DMS114 treated with DMSO at 0.1 percent for 48 hours (cell line): ENCODE measurements at regions not wholly inside any gene's neighbourhood (a gene's known extent, or its start where the extent isn't known, plus 50 kb on each side); places are given as distances from the start of the nearest gene placed in this dataset.
"Not testable (repeated sequence)": the region's sequence is repeated elsewhere in the genome, so short reads cannot be mapped to it uniquely, and the experiment has no call there.

Experiments
- DNase-seq: peaks from one replicate; lab custom pipeline; 2025; ENCODE audit not compliant: unreplicated experiment; lab: John Stamatoyannopoulos, UW

DNA sequence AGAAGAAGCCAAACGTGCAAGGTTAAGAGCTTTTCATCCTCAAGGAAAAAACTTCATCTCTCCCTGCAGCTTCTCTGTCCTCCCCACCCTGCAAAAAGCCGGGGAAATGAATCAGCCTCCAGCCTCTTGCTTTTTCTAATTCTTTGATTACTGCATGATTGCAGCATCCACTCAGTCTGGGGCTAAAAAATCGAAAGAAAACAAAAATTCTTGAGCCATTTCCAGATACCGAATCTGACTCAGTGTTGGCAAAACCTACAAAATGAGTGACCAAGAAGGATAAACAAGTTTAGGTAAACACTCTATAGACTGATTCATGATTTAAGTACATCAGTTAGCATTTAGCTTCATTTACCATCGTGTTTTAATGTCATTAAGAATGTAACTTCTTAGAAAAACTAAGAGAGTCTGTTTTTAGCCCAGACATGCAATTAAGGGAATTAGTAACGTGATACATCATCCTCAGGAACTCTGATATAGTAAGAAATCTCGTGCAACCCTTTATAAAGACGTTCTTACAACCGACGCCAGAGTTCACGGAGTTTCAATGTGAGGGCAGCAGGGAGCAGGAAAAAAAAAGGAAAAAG lies 287.3 kb upstream of the FOXF1 start:
- DNase-seq: no peak

DNA sequence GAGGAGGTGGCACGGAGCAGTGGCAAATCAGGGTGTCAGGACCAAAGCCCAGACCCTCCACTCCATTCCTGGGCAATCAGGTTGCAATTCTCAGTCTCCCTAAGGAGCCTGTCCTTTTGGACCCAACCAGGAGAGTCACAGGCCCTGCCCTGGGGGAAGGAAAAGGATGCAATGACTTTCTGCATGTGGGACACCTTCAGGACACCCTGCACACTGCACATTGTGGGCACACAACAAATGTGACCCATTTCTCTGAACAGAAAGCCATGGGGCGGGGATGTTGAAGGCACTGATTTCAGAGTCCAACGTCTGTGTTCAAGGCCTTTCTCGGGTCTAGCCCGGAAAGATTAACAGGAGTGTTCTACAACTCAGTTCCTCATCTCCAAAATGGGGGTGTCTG lies 286.2 kb upstream of the FOXF1 start:
- DNase-seq: no peak

DNA sequence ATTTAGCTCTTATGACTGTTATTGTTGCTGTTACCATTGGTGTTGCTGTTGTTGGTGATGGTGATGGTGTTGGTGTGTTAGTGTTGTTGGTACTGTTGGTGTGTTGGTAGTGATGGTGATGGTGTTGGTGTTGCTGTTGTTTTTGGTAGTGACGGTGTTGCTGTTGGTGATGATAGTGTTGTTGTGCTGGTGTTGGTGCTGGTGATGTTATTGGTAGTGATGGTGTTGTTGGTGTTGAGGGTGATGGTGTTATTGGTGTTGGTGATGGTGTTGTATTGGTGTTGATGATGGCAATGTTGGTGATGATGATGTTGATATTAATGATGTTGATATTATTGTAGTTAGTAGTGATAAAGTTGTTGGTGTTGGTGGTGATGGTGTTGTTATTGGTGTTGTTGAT lies 285.7 kb upstream of the FOXF1 start:
- no peak for DNase-seq

DNA sequence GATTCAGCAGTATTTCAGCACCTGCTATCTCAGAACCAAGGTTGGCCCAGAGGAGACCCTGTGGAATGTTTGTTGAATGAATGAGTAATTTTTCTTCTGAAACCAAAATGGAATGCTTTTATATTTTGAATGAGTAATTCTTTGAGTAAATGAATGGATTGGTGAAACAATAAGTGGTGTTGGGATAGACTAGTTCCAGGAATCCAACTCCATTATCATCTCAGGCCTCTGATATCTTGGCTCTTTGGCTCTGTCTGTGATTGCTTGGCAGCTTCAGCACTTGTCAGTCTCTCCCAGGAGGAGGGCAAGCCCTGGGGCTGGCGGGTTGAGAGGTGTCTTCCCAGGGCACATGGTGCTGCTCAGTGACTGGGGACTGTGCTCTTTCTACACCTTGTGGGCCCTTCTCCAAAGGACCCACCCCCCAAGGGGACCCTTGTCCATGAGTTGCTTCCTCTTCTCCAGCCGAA lies 284.4 kb upstream of the FOXF1 start:
- no peak for DNase-seq

DNA sequence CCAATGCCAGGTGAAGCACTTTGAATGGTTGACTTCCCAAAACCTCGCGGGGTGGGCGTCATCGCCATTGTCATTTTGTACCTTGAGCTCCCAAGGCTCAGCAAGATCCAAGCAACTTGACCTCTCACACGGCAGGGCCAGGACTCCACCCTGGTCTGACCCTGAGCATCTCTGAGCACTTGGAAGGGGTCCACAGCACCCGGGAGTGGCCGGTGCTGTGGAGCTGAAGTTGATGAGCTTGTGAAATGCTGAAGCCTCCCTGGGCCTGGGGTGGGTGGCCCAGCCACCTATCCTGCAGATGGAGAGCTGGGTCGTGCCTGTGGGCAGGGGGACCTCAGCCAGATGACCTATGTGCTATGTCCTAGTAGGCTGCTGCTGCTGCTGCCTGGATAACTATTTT lies 283.3 kb upstream of the FOXF1 start:
- DNase-seq: no peak

DNA sequence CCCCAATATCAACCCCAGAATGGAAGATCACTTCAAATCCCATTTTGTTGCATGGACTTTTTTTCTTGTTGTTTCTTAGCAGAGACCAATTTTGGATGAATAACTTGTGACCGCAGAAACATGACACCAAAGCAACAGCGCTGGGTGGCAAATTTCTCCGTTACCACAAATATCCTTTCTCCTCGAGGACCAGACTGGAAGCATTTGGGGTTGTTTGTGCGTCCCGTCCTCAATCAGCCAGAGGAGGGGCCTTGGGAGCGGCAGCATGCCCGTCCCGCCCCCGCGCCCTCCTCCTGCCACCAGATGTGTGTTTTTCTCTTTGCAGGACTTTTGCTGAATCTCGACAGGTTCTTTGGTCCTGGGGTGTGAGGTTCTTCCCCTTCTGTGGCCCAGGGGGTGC lies 282.5 kb upstream of the FOXF1 start:
- DNase-seq: no peak

DNA sequence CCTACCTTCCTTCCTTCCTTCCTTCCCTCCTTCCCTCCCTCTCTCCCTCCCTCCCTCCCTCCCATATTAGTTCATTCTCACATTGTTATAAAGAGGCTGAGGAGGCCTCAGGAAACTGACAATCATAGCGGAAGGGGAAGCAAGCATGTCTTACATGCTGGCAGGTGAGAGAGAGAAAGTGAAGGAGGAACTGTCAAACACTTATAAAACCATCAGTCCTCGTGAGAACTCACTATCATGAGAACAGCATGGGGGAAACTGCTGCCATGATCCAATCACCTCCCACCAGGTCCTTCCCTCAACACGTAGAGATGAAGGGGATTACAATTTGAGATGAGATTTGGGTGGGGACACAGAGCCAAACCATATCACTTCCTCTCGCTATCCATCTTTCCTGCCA lies 281.6 kb upstream of the FOXF1 start:
- DNase-seq: no peak

DNA sequence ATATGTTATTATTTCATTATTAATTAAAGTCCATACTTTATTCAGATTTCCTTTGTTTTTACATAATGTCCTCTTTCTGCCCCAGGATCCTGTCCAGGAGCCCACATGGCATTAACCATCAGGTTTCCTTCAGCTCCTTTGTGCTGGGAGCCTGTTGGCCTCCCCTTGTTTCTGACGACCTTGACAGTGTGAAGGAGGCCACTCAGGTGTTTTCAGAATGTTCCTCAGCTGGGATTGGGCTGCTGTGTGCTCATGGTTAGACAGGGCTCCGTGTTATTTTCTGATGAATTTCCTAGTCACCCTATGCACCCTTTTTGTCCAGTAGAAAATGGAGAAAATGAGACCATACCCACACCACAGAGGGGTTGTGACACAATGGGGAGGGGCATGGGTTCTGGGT lies 281.0 kb upstream of the FOXF1 start:
- DNase-seq: no peak

DNA sequence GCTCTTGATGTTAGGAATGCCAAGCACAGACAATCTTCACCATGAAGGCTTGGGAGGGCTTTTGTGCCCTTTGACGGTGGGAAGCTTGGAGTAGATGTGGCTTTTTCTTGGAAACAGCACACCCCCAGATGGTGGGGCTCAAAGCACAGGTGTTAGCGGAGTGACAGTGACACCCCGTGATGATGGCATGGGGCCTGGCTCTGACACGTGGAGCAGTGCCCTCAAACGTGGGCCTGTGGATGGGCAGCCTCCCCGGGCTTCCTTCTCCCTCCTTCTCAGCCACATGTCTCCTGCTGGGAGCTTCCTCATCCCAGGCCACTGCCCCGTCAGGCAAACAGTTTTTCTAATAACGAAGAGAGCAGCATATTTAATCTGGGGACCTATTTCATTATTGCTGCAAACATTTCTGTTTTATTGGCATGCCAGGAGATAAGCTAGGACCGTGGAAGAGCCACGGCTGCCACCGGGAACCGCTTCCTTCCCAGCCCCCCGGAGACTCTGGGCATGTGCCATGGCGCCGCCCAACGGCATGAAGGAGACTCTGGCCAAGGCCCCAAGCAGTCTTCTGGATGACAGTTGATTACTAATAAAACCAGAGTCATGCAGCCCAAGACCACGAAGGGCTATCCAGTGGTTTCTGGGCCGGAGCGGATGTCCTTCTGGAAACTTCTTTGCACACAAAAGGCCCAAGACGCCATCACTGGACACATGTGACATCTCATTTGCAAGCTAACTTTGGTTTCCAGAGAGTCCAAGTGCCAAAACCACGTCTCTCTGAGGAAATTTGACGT lies 280.3 kb upstream of the FOXF1 start:
- no peak for DNase-seq

DNA sequence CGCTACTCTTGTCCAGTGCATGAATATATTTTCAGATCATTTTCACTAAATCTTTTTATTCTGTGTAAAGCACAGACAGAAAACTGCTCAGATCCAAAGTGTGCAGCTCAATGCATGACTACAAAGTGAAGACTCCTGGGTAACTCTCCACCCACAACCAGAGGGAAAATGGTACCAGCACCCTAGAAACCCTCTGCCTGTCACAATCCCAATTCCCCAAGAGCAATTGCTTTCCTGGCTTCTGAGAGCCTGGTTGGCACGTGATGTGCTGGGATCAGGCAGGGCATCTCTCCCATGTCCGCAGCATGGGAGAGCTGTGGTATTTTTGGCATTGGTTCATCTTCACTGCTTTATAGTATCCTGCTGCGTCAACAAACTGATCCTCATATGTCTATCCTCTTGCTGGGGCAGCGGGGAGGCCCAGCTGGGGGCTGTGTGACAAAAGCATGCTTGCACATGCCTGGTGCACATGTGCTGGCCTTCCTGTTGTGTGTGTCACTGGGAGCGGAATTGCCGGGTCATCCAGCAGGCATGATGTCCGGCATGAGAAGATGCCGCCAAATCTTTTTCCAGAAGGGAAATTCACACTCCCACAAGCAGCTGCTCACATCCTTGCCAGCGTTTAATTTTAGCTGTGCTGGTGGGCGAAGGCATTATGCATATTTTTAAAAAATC lies 278.9 kb upstream of the FOXF1 start:
- no peak for DNase-seq

DNA sequence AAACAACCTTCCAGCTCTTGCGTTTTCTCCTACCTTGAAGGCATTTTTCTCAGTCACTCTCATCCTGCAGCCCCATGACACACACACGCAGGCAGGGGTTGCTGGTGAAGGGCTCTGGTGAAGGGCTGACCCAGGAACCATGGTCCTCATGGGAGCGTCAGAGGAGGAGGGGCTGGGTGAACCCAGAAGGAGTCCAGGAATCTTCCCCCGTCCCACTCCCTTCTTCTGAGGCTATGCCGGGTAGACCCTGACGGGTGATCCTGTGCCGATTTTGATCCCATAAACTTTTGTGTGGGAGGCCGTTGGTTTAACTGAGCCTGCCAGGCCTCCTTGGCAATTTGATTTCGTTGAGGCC lies 278.4 kb upstream of the FOXF1 start:
- DNase-seq: no peak

DNA sequence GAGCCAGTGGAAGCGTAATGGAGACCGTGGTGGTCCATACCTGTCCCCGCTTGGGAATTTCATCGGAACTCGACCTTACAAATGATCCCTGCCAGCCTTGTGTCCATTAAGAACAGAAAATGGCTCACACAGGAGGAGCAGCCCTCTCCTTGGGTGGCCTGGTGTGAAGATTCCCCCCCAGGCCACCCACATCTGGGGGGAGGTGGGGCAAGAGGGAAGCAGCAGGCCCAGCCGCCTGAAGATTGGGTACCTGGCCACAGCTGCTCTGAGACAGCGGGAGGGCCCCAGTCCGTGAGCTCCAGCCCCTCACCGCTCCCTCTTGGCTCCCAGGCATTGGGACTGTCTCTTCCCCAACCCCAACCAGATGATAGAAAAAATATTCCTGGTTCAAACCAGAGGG lies 277.8 kb upstream of the FOXF1 start:
- no peak for DNase-seq

DNA sequence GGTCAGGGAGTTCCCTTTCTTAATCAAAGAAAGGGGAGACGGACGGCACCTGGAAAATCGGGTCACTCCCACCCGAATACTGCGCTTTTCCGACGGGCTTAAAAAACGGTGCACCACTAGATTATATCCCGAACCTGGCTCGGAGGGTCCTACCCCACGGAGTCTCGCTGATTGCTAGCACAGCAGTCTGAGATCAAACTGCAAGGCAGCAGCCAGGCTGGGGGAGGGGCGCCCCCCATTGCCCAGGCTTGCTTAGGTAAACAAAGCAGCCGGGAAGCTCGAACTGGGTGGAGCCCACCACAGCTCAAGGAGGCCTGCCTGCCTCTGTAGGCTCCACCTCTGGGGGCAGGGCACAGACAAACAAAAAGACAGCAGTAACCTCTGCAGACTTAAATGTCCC lies 276.8 kb upstream of the FOXF1 start:
- not testable (repeated sequence) for DNase-seq

DNA sequence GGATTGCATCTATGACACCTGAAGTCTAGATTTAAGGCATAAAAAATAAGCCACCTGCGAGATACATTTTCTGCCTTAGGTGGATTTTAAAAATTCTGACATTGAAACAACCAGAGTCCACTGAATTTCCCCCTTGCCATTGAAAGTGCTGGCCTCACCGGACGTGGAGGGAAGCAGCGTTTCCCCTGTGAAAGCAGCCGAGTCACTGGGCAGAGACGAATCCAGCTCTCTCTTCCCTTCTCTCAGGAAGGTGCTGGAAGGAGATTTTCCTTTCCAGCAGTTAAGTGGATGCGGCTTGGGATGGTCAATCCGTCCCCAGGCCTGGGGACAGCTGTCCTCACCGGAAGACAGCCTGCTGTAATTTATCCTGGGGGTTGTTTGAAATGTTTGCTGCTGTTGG lies 270.9 kb upstream of the FOXF1 start:
- no peak for DNase-seq

DNA sequence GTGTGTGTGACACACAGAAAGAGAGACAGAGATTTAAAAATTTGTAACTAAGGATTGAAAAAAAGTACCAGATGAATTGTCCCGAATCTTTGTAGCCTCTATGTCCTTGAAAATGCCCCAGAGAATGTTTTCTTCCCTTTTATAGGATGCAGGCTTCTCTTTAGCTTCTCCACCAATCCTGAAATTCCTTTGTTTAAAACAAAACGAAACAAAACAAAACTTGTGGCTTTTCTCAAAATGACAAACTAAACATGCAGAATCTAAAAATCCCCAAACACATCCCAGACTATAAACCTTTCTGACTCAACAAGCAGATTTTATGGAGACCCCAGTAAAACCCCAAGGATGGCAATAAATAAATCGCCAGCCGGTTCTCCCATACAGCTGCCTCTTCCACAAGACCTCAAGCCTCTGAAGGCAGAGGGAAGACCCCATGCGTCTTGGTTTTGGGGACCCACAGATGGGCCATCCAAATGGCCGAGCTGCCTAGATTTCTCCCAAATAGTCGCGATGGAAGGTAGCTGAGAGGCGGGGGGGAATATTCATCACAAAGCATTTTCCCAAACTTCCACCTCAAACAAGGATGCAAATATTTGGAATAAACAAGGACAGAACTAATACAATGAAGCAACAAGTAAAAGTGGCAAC lies 269.5 kb upstream of the FOXF1 start:
- no peak for DNase-seq

DNA sequence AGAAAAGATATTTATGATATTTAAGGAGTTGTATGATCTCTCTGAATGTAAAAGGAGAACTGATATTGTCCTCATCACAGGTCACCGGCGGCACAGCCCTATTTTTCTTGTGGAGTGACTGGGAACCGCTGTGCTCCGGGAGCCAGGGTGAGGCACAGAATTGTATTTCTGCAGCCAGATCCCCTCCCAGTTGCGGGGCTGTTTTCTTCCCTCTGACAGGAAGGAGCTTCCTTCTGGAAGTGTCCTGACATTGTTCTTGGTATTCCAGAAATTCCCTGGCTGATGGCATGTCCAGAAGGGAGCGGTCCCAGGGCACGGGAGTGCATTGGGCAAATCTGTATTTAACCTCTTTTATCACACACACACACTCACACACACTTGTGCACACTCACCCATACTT lies 268.6 kb upstream of the FOXF1 start:
- no peak for DNase-seq

DNA sequence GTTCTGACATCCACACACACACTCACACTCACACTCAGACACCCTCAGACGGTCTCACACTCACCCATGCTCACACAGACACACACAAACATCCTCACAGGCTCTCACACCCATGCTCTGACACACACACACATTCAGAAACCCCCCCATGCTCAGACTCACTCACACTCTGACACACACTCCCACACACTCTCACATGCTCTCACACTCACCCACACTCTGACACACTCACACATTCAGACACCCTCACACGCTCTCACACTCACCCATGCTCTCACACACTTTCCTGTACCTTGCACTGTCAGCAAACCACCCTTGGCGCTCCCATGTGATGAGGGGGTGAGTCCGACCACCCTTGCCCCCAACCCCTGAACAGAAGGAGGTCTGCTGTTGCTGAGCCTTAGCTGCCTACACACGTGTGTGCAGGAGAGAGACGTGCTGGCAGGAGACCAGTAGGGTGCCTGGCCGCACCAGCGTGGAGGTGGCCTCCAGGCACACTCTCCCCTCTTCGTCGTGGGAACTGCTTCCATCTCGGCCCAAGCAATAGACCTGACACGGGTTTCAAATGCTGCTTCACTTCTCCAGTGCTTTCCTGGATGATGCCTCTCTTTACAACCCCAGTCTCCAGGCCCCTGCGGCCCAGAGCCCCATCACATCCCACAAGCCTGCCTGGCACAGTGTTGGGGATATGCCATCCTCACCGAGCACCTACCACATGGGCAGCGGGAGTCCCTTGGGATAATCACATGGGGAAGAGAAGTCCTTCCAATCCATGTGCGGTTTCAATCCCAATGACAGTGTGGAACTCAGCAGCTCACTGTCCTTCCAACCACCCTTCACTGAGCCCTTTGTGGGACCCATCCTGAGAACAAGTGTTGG lies 267.8 kb upstream of the FOXF1 start:
- no peak for DNase-seq

DNA sequence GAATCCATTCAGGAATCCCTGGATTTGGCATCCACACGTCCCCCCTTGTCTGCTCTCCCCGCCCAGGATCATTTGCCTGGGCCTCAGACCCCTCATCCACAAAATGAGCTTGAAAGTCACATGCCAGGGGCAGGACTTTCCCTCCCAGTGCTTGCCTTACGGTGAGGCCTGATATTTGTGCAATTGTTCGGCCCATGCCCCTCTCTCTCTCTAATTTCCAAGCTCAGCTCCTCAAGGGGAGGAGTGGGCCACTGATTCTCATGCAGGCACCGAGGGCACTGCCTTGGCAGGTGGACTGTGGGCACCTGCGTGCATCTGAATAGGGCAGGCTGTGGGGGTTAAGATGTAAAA lies 267.2 kb upstream of the FOXF1 start:
- DNase-seq: no peak

DNA sequence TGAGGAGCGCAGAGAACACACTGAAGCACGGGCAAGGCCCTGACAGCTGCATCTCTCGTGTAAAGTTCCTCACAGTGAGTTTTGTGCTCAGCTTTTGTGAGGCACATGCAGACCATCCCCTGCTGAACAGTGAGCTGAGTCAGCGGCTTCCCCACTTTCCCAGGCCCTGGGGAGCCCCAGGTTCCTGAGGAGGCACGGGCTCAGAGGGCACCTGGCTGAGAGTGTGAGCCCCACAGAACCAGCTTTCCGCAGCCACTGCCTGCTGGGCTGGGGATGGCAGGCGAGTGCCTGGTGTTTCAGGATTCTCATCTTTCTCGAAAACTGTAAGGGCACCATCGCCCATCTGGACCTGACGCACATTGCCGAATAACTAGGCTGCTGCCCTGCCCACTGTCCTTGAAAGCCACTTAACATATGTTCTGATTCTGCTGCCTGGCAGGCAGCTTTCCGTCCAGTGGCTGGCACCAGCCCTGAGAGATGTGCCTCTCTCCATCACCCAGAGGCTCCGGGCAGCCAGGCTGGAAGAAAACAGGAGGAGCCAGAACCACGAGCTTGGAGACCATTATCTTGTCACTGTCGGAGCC lies 266.7 kb upstream of the FOXF1 start:
- DNase-seq: no peak

DNA sequence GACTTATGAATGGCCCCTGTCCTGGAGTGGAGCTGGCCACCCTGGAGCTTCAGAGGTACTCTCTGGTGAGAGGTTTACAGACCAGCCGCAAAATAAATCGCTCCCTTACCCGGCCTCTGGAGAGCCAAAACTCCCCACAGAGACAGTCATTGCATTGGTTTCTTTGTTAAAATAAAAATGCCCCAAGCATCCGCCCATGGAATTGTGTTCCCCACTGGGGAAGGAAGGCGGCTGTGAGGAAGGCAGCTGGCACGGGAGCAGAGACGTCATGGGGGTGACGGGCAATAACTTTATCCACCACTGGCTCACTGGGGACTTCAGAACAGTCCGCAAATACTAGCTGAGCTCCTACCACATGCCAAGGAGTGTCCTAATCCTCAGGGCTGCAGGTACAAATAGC lies 266.2 kb upstream of the FOXF1 start:
- no peak for DNase-seq

DNA sequence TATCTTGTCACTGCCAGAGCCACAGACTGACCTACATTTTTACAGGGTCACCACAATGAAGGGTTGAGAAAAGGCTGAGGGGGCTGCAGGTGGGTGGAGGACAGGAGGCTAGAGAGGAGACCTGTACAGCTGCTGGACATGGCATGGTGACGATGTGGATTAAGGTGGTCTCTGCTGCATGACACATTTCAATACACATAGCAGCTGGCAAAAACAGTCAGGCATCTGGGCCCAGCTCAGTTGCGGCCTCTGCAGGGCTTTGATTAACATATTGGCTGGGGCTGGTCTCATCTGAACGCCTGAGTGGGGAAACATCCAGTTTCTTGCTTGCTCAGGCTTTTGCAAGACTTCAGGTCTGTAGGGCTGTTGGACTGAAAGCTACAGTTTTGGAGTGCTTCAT lies 265.4 kb upstream of the FOXF1 start:
- DNase-seq: no peak
